Coronary artery (tissue), 2 donors: ENCODE measurements at regions not wholly inside any gene's neighbourhood (a gene's known extent, or its start where the extent isn't known, plus 50 kb on each side); places are given as distances from the start of the nearest gene placed in this dataset.

Experiments used
- DNase-seq: peaks from one replicate; pipeline ENCODE4 v3.0.0-alpha.2; 2017; ENCODE audit warnings: low spot score
- H3K27ac ChIP-seq, 2 donors: fragments of 200-600 bp; sonication (generic); one replicate each; pipeline ENCODE4 v1.5.1; 2016 to 2019
- H3K4me3 ChIP-seq: fragments of 200-600 bp; sonication (generic); 2 replicates; pipeline ENCODE4 v1.5.1; 2016; ENCODE audit warnings: mild to moderate bottlenecking, moderate library complexity
- TF ChIP-seq, protein P1 (sequence below): fragments of 200-600 bp; sonication (generic); IDR thresholded peaks from one replicate; pipeline ENCODE4 v1.5.1; 2019; ENCODE audit warnings: antibody characterized with exemption

DNA sequence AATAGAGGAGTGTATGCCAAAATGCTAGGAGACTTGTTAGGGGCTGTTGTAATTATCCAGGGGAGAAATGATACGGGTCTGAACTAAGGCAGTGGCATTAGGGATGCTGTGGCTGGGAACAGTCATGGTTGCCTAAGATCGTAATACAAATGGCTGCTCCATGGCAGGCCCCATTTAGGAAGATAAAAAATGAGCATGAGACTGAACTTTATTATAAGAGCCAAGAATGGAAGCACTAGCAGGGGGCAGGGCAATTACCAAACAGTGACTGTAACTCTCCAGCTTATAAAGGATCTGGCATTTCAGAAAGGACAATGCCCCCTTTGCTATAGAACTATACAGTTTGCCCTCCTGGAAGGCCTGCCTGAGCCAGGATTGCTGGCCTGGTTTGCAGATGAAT lies 503.3 kb upstream of the CDH5 start:
- DNase-seq: no peak
- no peak overlapping the region for H3K27ac ChIP-seq
- H3K4me3 ChIP-seq: no peak overlapping the region
- TF ChIP-seq, protein P1, sequence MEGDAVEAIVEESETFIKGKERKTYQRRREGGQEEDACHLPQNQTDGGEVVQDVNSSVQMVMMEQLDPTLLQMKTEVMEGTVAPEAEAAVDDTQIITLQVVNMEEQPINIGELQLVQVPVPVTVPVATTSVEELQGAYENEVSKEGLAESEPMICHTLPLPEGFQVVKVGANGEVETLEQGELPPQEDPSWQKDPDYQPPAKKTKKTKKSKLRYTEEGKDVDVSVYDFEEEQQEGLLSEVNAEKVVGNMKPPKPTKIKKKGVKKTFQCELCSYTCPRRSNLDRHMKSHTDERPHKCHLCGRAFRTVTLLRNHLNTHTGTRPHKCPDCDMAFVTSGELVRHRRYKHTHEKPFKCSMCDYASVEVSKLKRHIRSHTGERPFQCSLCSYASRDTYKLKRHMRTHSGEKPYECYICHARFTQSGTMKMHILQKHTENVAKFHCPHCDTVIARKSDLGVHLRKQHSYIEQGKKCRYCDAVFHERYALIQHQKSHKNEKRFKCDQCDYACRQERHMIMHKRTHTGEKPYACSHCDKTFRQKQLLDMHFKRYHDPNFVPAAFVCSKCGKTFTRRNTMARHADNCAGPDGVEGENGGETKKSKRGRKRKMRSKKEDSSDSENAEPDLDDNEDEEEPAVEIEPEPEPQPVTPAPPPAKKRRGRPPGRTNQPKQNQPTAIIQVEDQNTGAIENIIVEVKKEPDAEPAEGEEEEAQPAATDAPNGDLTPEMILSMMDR: no peak

DNA sequence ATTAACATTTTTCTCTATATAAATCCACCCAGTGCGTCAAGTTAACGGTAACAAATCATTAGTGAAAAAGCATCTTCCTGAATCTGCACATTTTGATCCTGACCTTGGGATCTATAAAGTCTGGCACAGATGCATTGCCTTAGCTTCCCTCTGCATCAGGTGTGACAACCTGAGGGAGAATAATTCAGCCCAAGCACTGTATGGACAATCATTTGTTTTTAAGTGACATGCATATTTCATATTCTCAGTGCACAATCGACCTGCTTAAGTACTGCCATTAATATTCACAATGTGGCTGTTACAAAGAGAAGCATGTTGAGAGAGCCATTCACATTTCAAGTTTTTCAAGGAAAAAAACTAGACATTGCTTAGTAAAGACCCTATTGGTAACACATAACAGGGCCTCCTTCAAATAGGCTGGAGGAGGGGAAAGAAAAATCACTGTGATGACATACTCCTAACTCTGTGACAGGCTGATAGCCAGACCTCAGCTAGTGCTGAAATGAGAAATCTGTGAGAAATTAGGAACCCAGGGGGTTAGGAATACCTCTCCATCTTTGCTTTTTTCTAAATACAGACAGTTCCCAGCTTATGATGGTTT lies 505.3 kb upstream of the CDH5 start:
- Histone ChIP-seq H3K27ac (no peak overlapping the region), H3K4me3 (no peak overlapping the region)
- TF ChIP-seq, protein P1: no peak
- no peak for DNase-seq

DNA sequence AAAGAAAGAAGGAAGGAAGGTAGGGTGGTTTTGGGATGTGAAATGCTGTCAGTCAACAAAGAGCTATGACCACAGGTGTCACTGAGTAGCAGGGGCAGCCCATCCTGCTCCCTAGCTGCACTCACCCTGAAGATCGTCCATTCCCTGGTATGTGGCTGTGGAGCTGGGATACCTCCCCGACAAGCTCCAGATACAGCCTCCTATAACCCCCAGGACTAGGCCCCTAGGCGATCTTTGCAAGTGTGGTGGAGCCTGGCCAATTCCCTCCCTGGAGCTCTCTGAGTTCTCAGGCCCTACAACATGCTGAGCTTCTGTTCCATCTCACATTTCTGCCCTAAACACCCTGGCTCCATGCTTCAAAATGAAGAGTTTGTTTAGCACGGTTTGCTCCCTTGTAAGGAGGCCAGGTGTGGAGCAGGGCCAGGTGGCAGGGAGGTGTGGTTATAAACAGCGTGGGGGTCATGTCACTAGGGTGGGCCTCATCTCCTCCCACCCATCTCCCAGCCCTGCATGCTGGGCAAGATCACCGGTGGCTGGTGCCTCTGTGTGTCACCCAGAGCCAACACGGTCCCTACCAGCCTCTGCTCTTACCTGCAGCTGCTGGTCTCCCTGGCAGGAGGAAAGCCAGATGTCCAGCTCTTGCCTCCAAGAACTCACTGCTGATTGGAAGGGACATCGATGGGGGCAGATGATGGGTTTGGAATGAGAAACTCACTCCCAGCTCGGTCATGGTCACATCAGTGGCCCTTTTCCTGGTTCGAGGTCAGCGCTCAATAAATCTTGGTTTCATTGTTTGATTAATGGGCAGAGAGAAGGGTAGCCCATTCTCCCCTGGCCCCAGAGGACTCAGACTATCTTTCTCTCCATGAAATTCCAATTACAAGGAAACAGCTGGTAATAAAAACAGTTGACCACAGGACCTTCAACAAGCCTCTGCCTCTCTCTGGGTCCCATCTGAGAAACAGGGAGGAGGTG lies 511.0 kb upstream of the CDH5 start:
- TF ChIP-seq, protein P1: no peak
- Histone ChIP-seq H3K4me3 (no peak overlapping the region), H3K27ac (no peak overlapping the region)
- DNase-seq: no peak

DNA sequence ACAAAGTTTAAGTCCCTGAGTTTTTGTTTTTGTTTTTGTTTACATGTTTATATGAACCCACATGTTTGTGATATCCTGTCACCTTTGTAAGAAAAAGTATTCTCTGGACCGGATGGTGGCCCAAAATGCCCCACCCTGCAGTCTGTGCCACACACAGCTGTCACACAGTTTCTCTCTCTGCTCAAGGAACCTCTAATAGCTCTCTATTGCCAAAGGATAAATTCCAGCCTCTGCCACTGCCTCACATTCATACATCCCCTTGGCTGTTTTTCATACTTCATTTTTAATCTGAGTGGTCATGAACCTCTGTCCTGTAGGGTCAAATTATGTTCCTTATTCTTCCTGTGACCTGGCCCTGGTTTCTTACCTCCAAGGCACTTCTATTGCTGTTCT lies 520.3 kb upstream of the CDH5 start:
- DNase-seq: no peak
- Histone ChIP-seq H3K27ac (no peak overlapping the region), H3K4me3 (no peak overlapping the region)
- TF ChIP-seq, protein P1: no peak

DNA sequence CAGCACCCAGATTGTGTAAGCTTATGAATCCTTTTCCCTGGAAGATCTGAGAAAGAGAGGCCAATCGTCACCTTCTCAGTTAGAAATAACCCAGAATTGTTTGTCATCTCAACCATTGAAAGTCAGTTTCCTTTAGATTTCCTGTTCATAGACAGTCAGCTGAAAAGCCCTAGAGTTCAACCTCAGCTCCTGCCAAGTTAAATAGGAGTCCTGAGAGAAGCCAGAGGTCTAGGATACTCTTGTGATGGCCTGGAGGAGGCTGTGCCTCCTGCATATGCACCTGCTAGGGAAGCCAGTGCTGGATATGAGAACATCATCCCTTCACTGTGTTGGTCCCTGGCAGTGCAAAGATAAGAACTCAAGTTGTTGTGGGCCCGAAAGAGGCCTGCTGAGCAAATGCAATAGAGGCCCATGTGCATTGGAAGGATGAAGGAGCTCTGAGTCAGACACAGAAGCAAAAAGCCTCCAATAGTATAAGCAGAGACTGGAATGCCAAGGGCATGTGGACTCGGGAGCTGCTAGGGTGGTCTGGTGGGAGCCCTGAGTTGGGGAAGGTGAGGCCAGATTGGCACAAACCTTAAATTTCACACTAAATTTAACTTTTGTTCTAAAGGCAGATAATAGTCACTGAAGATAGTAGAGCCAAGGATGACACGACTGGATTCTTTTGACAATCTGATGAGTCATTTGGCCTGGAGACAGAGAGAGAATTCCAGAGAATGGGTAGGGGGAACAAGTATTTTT lies 520.9 kb upstream of the CDH5 start:
- TF ChIP-seq, protein P1: no peak

DNA sequence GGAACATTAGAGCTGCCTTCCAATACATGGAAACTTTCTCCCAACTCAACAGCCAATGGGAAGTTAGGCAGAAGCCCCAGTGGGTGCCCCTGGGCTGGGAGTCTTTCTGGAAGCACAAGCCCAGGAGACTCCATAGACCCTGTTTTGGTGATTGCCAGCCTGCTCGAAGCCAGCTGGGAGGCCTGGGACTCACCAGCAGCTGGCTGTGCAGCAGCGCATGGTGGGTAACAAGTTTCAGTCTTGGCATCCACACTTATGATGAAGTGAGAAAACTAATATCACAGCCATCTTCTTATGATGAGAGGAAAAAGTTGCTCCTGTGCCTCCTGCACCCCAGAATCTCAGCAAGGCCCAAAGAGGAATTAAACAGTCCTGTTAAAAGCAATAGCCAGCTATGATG lies 522.5 kb upstream of the CDH5 start:
- DNase-seq: no peak
- H3K27ac ChIP-seq: no peak overlapping the region
- H3K4me3 ChIP-seq: no peak overlapping the region
- TF ChIP-seq, protein P1: no peak

More for the DNA sequence above, 520.9 kb upstream of the CDH5 start:
- H3K27ac ChIP-seq: no peak overlapping the region
- H3K4me3 ChIP-seq: no peak overlapping the region
- DNase-seq: no peak
